H1 (cell line): ENCODE measurements at regions not wholly inside any gene's neighbourhood (a gene's known extent, or its start where the extent isn't known, plus 50 kb on each side); places are given as distances from the start of the nearest gene placed in this dataset.

Source experiments
- BACH1 ChIP-seq: IDR thresholded peaks from 2 replicates; pipeline ENCODE4 v1.6.1; 2012; ENCODE audit warnings: low read length, improper control_type of control experiment
- CEBPB ChIP-seq: IDR thresholded peaks from 2 replicates; pipeline ENCODE4 v1.6.1; 2012; ENCODE audit warnings: low read depth, low read length
- CHD2 ChIP-seq: IDR thresholded peaks from 2 replicates; pipeline ENCODE4 v1.6.1; 2012; ENCODE audit warnings: low read length, improper control_type of control experiment
- EP300 ChIP-seq, 2 experiments: IDR thresholded peaks; 1 replicate in 1 of 2; 2 replicates in 1 of 2; pipeline ENCODE4 v1.6.1; 2011 to 2012; ENCODE audit warnings: low read depth in 2 of 2, low read length in 2 of 2, mild to moderate bottlenecking in 2 of 2, borderline replicate concordance in 1 of 2, inconsistent platforms in 1 of 2, moderate library complexity in 1 of 2
- GTF2F1 ChIP-seq: IDR thresholded peaks from 2 replicates; pipeline ENCODE4 v1.6.1; 2012; ENCODE audit warnings: low read depth, low read length, improper control_type of control experiment, borderline replicate concordance
- TF ChIP-seq, protein P1 (sequence below), 3 experiments: IDR thresholded peaks; 1 replicate in 2 of 3; 2 replicates in 1 of 3; pipeline versions ENCODE4 v1.5.1 to v1.6.1; 2011; ENCODE audit warnings: low read length in 3 of 3, mild to moderate bottlenecking in 3 of 3, inconsistent platforms in 2 of 3, low read depth in 1 of 3, moderate library complexity in 1 of 3; ENCODE audit not compliant: insufficient read depth in 1 of 3; ENCODE audit errors: control extremely low read depth in 1 of 3
- TF ChIP-seq, protein P2 (sequence below): IDR thresholded peaks from 2 replicates; pipeline ENCODE4 v1.6.1; 2012; ENCODE audit warnings: inconsistent platforms

DNA sequence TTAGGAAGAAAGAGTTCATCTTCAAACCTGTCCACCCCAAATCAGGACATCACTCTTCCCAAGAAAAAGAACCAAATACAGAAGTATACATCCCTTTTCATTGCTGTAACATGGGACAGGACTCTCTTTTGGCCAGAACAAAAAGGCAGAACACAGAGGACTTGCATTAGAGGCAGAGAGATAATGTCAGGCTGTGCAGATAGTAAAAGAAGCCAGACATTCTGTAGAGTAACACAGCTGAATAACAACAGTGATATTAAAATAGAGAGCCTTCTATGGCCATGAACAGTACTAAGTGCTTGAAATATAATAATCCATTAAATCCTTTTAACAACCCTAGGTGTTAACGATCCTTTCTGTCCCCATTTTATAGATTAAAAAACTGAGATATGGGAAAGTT lies 437.2 kb downstream of the NFIB start:
- TF ChIP-seq, protein P1, sequence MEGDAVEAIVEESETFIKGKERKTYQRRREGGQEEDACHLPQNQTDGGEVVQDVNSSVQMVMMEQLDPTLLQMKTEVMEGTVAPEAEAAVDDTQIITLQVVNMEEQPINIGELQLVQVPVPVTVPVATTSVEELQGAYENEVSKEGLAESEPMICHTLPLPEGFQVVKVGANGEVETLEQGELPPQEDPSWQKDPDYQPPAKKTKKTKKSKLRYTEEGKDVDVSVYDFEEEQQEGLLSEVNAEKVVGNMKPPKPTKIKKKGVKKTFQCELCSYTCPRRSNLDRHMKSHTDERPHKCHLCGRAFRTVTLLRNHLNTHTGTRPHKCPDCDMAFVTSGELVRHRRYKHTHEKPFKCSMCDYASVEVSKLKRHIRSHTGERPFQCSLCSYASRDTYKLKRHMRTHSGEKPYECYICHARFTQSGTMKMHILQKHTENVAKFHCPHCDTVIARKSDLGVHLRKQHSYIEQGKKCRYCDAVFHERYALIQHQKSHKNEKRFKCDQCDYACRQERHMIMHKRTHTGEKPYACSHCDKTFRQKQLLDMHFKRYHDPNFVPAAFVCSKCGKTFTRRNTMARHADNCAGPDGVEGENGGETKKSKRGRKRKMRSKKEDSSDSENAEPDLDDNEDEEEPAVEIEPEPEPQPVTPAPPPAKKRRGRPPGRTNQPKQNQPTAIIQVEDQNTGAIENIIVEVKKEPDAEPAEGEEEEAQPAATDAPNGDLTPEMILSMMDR (IDR thresholded peaks at IDR 0.05; ENCODE audit: control extremely low read depth in 1 of 3, insufficient read depth in 1 of 3, low read depth in 1 of 3, low read length in 3 of 3) = no peak
- no peak for TF ChIP-seq GTF2F1
- TF ChIP-seq EP300 (IDR thresholded peaks at IDR 0.05; ENCODE audit: borderline replicate concordance in 1 of 2, low read depth in 2 of 2, low read length in 2 of 2) = no peak
- TF ChIP-seq CHD2 = no peak
- TF ChIP-seq, protein P2, sequence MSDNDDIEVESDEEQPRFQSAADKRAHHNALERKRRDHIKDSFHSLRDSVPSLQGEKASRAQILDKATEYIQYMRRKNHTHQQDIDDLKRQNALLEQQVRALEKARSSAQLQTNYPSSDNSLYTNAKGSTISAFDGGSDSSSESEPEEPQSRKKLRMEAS = no peak
- no peak for TF ChIP-seq CEBPB
- TF ChIP-seq BACH1 = no peak
